ENCODE measurements at regions not wholly inside any gene's neighbourhood (a gene's known extent, or its start where the extent isn't known, plus 50 kb on each side); places are given as distances from the start of the nearest gene placed in this dataset.
"Not testable (repeated sequence)": the region's sequence is repeated elsewhere in the genome, so short reads cannot be mapped to it uniquely, and the experiment has no call there.

- TF ChIP-seq CTCF (IDR thresholded peaks at IDR 0.05; ENCODE audit: insufficient read depth, low read depth, low read length, missing control alignments), result no peak
- H3K4me3 ChIP-seq (ENCODE audit: low read length), result no peak overlapping the region
- DNase-seq (ENCODE audit: low read depth), result no peak
These were observed 535.4 kb upstream of the RBFOX1 start for GRCh38 chr16:6797223-6797622.

- no peak for DNase-seq (ENCODE audit: low read depth)
- no peak for TF ChIP-seq CTCF (IDR thresholded peaks at IDR 0.05; ENCODE audit: insufficient read depth, low read depth, low read length, missing control alignments)
- no peak overlapping the region for H3K4me3 ChIP-seq (ENCODE audit: low read length)
These were observed 555.0 kb upstream of the RBFOX1 start for GRCh38 chr16:6777624-6778023.

GRCh38 chr16:6775712-6776111 is 556.9 kb upstream of the RBFOX1 start:
- no peak for TF ChIP-seq CTCF (IDR thresholded peaks at IDR 0.05; ENCODE audit: insufficient read depth, low read depth, low read length, missing control alignments)
- DNase-seq (ENCODE audit: low read depth), result no peak
- no peak overlapping the region for H3K4me3 ChIP-seq (ENCODE audit: low read length)

- no peak for TF ChIP-seq CTCF (IDR thresholded peaks at IDR 0.05; ENCODE audit: insufficient read depth, low read depth, low read length, missing control alignments)
- DNase-seq (ENCODE audit: low read depth), result no peak
These were observed 560.7 kb upstream of the RBFOX1 start for GRCh38 chr16:6771956-6772355.

GRCh38 chr16:6753553-6753952 is 579.1 kb upstream of the RBFOX1 start:
- TF ChIP-seq CTCF (IDR thresholded peaks at IDR 0.05; ENCODE audit: insufficient read depth, low read depth, low read length, missing control alignments), result no peak
- H3K4me3 ChIP-seq (ENCODE audit: low read length), result no peak overlapping the region
- no peak for DNase-seq (ENCODE audit: low read depth)

More at GRCh38 chr16:6771956-6772355, 560.7 kb upstream of the RBFOX1 start:
- no peak overlapping the region for H3K4me3 ChIP-seq (ENCODE audit: low read length)

- TF ChIP-seq CTCF (IDR thresholded peaks at IDR 0.05; ENCODE audit: insufficient read depth, low read depth, low read length, missing control alignments), result no peak
- DNase-seq (ENCODE audit: low read depth), result no peak
- no peak overlapping the region for H3K4me3 ChIP-seq (ENCODE audit: low read length)
These were observed 581.5 kb upstream of the RBFOX1 start for GRCh38 chr16:6751191-6751590.

- TF ChIP-seq CTCF (IDR thresholded peaks at IDR 0.05; ENCODE audit: insufficient read depth, low read depth, low read length, missing control alignments), result no peak
These were observed 582.9 kb upstream of the RBFOX1 start for GRCh38 chr16:6749698-6750097.

GRCh38 chr16:6736302-6736701 is 596.3 kb upstream of the RBFOX1 start:
- DNase-seq (ENCODE audit: low read depth); H3K4me3 ChIP-seq (ENCODE audit: low read length): not testable (repeated sequence)

More at GRCh38 chr16:6749698-6750097, 582.9 kb upstream of the RBFOX1 start:
- no peak overlapping the region for H3K4me3 ChIP-seq (ENCODE audit: low read length)
- DNase-seq (ENCODE audit: low read depth), result no peak

Measured in epithelial cell of esophagus (primary cell).